ENCODE measurements at regions not wholly inside any gene's neighbourhood (a gene's known extent, or its start where the extent isn't known, plus 50 kb on each side); places are given as distances from the start of the nearest gene placed in this dataset.

DNA sequence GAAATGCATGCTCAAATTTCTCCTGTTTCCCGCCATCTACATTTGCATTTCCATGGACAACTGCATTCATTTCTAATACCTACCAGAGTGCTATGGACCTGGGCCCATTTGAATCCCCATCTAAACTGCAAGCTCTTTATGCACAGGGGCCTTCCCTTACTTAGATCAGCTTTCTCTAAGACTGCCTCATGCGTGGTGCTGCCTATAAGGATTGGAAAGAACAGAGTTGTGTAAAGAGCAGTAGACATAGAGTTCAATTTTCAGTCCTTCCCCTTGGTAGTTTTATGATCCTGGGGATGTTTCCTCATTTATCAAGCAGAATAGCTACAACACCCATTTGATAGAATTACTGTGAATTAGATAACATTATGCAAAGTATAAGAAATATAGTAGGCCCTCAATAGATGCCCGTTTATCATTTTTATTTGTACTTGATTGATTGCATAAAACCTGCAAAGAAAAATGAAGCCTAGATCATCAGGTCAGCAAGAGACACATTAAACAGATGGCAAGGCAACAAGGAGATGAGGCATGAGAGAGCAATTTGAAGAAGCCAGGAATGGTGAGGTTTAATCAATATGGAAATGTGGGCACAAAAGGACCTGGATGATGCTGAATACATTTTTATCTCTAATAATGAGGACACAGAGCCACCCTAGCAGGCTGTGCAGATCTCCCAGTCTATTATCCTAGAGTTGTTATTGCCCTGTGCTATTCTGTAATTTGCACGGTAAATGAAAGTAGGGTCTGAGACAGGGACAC lies 359.7 kb downstream of the FAM181B start:
- TF ChIP-seq, protein P1, sequence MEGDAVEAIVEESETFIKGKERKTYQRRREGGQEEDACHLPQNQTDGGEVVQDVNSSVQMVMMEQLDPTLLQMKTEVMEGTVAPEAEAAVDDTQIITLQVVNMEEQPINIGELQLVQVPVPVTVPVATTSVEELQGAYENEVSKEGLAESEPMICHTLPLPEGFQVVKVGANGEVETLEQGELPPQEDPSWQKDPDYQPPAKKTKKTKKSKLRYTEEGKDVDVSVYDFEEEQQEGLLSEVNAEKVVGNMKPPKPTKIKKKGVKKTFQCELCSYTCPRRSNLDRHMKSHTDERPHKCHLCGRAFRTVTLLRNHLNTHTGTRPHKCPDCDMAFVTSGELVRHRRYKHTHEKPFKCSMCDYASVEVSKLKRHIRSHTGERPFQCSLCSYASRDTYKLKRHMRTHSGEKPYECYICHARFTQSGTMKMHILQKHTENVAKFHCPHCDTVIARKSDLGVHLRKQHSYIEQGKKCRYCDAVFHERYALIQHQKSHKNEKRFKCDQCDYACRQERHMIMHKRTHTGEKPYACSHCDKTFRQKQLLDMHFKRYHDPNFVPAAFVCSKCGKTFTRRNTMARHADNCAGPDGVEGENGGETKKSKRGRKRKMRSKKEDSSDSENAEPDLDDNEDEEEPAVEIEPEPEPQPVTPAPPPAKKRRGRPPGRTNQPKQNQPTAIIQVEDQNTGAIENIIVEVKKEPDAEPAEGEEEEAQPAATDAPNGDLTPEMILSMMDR (IDR thresholded peaks at IDR 0.05; ENCODE audit: low read depth, low read length, missing input control) = no peak
- TF ChIP-seq SP1 (IDR thresholded peaks at IDR 0.05) = no peak
- no peak for TF ChIP-seq RAD21 (IDR thresholded peaks at IDR 0.05)
- no peak for TF ChIP-seq HNF4G (IDR thresholded peaks at IDR 0.05)
- TF ChIP-seq YY1 (IDR thresholded peaks at IDR 0.05) = no peak
- TF ChIP-seq, protein P2, sequence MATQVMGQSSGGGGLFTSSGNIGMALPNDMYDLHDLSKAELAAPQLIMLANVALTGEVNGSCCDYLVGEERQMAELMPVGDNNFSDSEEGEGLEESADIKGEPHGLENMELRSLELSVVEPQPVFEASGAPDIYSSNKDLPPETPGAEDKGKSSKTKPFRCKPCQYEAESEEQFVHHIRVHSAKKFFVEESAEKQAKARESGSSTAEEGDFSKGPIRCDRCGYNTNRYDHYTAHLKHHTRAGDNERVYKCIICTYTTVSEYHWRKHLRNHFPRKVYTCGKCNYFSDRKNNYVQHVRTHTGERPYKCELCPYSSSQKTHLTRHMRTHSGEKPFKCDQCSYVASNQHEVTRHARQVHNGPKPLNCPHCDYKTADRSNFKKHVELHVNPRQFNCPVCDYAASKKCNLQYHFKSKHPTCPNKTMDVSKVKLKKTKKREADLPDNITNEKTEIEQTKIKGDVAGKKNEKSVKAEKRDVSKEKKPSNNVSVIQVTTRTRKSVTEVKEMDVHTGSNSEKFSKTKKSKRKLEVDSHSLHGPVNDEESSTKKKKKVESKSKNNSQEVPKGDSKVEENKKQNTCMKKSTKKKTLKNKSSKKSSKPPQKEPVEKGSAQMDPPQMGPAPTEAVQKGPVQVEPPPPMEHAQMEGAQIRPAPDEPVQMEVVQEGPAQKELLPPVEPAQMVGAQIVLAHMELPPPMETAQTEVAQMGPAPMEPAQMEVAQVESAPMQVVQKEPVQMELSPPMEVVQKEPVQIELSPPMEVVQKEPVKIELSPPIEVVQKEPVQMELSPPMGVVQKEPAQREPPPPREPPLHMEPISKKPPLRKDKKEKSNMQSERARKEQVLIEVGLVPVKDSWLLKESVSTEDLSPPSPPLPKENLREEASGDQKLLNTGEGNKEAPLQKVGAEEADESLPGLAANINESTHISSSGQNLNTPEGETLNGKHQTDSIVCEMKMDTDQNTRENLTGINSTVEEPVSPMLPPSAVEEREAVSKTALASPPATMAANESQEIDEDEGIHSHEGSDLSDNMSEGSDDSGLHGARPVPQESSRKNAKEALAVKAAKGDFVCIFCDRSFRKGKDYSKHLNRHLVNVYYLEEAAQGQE (IDR thresholded peaks at IDR 0.05) = no peak
- no peak for TF ChIP-seq JUND (IDR thresholded peaks at IDR 0.05)
- TF ChIP-seq, protein P3, sequence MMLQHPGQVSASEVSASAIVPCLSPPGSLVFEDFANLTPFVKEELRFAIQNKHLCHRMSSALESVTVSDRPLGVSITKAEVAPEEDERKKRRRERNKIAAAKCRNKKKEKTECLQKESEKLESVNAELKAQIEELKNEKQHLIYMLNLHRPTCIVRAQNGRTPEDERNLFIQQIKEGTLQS (IDR thresholded peaks at IDR 0.05) = no peak

Measured in liver (tissue), 3 donors.